ENCODE measurements at regions not wholly inside any gene's neighbourhood (a gene's known extent, or its start where the extent isn't known, plus 50 kb on each side); places are given as distances from the start of the nearest gene placed in this dataset.

DNA sequence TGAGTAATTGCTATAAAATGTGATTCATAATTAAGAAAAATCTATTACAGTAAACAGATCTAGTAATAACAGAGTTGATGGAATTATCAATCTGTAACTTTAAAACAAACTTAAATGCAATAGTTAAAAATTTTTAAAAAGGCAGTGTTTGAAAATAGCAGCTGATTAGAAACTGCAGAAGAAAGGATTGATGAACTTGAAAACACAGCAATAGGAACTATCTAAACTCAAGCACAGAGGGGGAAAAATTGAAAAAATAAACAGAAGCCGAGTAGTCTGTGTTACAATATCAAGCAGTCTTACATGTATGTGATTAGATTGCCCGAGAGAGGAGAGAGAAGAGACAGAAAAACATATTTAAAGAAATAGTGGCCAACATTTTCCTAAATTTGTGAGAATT, 569.0 kb upstream of the B3GALT2 start:
- DNase-seq, result no peak

DNA sequence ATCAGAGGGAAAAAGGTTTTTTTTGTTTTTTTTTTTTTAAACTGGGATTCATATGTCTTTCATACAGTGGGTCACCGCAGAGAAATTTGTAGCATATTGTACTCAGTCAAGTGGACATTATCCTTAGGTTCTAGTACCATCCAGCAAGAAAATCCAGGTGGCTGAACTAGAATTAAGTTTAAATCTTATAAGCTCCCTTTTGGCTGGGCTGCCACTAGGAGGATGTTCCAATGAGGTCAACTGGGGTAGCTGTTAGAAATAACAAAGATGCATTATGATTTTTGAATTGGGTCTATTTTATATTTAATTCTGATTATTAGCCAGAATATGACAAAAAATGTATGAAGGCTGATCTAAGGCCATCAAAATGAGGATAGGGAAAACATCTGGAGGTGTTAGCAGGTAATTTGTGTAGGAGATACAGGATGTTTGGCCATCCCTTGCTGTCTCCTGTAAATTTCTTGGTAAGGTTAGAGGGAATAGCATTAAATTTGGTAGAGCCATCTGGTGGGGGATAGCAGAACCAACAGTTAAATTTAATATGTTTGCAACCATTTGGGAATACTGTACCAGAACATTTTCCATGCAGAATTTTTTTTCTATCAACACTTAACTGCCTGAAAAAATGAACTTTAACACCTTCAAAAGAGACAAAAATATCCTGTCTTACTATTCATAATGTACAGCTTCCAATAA, 568.5 kb upstream of the B3GALT2 start:
- DNase-seq, result no peak

DNA sequence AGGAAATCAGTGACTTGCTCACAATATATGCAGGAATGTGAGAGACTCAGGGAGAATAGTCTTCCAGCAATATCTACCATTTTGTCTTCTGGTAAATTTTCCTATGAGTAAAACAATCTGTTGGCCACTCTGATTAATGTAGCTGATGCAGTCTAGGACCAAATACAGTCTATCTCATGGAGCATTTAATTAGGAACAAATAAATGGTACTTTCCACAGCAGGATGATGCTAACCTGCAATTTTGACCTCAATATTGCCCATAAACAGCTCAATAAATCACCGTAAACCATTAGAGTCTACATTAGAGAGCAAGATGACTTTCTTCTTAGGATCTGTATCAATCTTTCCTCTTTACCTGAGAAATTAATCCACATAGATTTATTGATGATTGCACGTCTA, 567.7 kb upstream of the B3GALT2 start:
- no peak for DNase-seq

DNA sequence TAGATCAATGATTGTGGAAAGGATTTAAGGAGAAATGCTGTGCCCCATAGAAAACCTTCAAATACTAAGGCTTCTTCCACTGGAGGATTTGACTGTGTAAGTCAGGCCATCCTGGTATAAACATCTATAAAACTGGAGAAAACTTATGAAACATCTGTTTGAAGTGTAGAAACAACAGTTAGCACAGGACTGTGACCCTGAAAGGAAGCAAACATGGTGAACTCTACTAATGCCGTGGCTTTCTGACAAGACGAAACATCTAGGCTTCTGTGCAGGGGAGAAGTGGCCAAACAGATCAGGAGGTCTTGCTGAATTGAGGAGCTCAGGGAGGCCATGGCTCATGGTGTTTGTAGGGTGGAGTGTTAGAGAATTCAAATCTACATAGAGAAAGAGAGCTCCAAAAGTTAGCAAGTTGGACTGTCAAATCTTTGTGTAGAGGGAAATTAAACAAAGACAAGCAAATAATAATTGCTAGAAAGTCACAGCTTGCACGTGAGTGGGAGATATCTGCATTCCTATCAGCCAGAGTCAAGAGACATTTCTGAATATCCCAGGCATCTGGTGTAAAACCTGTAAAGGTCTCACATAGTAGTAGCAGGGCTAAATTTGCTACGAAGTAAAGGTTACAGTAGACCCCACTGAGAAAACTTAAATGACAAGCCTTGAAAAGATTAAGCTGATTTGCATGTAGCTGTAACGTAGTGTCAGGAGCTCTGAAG, 566.8 kb upstream of the B3GALT2 start:
- DNase-seq, result no peak

DNA sequence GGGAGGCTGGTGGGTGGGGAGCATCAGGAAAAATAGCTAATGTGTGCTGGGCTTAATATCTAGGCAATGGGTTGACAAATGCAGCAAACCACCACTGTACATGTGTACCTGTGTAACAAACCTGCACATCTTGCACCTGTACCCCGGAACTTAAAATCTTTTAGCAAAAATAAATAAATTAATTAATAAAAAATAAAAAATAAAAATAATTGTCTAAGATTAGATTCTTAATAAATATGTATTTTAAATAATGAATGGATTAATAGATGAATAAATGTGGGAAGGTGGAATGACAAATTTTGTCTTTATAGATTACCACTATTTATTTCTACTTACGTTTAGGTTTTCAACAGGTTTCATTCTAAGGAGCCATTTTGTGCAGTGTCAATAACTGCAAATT, 563.5 kb upstream of the B3GALT2 start:
- no peak for DNase-seq

DNA sequence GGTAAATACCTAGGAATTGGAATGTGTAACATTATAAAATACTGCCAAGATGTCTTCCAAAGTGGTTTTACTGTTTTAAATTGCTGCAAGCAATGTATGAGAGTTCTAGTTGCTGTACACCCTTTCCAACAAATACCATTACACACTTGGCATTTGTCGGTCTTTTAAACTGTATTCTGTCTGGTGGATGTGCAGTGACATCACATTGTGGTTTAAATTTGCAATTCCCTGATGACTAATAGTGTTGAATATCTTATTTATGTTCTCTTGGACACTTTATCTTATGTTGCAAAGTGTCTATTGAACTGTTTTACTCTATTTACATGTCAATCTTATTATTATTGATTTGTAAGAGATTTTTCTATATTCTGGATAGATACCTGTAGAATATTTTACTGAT, 561.2 kb upstream of the B3GALT2 start:
- DNase-seq, result no peak

DNA sequence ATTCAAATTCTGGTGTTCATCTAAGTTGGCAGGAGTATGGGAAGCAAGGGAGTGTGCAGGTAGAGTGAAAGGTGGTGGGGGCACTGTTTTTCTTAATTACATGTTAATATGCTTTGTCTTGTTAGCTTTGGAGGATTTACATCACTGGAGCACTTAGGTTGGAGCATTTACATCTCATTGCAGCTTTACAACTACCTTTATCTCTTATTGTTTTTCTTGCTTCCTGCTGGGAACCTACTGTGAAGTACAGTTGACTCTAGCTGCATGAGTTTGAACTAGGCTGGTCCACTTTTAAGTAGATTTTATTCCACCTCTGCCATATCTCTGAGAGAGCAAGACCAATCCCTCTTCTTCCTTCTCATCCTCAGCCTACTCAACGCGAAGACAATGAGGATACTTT, 554.8 kb upstream of the B3GALT2 start:
- no peak for DNase-seq

DNA sequence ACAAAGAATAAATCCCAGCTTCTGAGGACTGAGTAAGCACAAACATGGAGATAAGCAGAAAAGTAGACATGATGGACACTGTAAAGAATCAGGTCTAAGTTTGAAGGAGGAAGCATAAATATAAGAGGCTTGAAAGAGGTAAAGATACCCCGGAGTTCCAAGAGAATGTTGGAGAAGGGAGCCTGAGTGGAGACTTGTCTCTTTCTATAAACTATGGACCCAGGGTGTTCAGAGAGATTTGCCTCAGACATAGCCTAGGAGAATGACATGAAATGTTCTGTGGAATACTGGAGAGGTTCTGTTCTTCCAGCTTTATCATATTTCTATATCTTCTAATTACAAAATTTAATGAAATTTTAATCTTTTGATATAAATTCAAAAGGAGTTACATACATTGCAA, 554.3 kb upstream of the B3GALT2 start:
- DNase-seq, result no peak

DNA sequence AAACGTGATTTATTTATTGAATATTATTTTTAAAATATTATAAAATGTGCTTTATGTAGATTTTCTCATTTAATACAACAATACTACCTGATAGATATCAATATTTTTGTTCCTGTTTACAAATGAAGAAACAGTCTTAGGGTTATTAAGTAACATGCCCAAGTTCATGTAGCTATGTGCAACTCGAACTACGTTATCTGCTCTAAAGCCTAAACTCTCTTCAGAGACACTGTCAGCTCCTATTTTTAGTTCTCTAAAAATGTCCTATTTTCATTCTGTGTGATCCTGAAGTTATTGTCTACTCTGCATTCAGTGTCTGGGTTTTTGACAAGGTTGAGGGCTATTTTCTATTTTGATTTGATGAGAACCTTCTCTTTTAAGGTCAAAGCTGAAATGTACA, 550.1 kb upstream of the B3GALT2 start:
- no peak for DNase-seq

DNA sequence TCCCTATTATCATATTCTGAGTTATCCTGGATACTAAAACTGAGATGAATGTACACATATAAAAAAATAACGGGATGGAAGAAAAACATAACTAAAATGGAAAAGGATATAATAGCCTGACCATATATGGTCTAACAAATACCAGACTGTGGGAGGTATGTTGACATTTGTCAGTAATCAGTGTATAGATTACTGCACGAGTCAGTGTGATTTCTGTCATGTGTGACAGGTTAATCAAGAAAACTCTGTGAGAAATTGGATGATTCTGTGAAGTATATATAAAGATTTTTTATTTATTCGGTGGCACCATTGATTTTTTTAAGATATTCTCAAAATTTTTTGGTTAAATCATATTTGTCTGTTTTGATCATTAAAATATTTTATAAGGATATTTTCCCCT, 547.3 kb upstream of the B3GALT2 start:
- no peak for DNase-seq

DNA sequence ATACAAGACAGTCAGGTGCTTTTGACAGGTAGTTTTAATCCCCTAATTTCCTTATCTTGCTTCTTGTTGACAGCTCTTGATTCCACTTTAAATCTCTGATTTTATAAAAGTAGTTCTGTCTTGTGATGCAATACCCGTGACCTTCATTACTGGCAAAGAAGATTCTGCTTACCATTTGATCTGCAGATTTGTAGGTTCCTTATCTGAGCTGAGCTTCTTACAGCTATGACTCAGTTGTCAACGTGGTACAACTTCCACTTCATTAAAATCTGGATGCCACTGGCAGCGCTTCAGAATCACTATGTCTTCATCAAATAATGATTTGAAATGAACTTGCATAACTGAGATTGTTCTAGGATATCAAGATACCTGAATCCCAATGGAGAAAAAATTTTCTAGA, 543.6 kb upstream of the B3GALT2 start:
- DNase-seq, result no peak

DNA sequence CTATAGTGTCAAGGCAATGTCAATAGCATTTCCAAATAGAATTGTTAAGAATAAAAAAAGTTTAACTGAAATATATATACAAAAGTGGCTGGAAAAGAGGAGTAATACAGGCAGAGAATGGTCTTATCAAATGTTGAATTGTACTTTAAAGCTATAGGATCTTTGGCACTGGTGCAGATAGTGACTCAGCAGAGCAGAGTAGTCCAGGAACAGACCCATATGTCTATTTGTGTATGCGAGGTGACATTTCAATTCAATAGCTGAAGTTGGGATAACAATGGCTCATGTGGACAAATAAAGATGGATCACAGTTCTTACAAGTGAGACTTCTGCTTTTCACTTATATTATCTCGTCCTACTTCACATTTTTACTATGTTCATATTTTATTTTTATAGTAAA, 543.0 kb upstream of the B3GALT2 start:
- no peak for DNase-seq

DNA sequence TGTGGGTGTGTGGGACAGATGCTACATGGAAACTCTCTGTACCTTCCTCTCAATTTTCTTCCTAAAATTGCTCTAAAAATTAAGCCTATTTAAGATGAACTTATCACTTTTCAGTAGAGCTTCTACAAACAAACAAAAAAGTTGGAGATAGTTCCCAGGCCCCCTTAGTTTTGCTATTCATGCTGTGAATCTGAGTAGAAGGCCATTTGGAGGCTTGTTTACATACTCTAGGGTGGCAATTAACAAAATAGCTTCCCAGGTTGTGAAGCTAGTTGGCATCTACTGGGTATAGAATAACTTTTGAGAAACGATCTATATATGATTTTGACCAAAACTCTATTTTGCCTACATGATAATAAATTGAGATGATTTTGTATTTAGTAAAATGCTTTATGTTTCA, 541.4 kb upstream of the B3GALT2 start:
- no peak for DNase-seq

DNA sequence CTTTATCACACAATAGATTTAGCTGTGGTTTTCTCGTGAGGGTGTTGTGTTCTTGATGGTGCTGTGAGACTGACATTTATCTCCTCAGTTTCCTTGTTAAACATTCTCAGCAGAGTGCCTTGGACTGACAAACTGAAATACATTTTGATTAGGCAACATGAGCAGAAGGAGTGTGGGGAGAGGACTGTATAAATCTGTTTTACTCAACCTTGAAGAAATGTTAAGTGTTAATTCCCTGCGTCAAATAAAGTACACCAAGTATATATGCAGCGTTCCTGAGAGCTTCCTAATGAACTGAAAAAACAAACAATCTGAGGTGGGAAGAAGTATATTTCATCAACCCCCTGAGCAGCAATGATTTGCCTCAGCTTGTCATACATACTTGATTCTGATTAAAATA, 540.3 kb upstream of the B3GALT2 start:
- no peak for DNase-seq

DNA sequence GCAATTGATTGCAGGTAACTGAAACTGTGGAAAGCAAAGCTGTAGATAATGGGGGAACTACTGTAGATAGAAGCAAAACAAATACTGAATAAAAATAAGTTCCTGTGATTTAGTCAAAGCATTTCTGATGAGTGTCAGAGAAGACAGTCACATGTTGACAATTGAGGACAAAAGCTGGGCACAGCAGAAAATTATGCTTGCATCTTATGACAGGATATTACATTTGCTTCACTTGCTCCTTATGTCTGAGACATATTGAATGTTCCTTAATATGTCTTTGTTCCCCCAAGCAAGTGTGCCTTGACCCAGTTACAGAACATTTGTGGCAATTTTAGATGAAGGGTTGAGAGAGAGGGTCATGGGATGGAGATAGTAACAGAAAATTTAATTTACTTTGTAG, 526.0 kb upstream of the B3GALT2 start:
- DNase-seq, result no peak

DNA sequence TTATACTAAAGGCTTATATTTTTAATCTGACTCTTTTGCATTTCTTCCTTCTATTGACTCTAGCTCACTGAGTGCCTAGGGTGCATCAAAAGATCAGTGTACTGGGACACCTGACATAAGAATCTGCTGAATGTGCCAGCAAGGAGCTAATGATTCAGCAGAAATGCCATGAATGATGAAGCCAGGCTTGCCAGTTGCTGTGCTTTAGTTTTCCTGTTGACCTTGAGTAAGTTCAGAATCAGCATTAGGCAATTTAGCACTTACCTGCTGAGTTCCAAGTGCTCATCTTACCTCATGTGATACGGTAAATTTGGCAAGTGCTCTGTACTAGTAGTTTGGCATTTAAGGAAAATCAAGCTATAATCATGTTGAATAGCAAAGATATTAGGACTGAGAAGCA, 523.2 kb upstream of the B3GALT2 start:
- no peak for DNase-seq

DNA sequence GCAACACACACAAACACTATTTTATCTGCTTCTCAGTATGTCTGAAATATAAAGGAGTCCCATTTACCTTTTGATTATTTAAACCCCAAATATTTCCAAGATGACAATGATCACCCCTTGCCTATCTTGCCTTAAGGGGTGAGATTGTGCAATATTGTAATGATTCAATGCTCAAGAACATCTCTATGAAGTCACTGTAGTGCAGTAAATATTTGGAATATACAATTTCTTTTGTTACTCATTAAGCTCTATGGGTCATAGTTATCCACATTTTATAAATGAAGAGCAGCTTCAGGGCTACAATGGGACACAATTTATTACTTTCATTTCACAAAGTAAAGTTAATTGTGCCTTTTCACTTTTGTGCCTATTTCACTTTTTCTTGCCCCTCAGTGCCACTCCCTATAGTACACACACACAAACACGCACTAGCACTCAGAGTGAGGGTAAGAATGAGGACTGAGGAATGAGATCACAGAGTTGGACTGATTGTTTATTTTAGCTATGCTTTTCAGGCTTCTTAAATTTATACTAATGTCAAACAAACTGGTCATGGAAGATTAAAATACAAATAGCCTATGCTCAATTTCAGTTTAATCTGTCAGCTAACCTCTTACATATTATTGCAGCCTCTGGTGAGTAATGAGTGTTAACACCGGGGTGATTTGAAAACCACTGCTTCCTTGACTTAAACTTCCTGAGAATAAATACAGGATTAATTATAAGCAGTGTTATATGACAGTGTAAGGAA, 521.0 kb upstream of the B3GALT2 start:
- no peak for DNase-seq

DNA sequence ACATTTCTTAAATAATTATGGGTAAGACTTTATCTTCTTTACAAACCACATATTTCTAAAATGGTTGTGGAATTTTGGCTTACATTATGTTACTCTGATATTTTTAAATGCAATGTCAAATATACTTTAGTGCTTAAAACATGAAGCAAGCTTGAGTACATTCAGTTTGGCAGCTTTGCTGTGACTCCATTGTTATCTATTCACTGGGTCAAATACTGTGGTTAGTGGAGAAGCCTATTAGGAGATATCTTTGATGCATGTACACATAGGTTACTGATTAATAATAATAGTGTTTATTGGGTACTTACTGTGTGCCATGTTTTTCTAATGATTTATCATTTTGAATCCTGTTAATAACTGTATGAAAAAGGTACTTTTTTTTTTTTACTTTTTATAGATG, 520.4 kb upstream of the B3GALT2 start:
- no peak for DNase-seq

DNA sequence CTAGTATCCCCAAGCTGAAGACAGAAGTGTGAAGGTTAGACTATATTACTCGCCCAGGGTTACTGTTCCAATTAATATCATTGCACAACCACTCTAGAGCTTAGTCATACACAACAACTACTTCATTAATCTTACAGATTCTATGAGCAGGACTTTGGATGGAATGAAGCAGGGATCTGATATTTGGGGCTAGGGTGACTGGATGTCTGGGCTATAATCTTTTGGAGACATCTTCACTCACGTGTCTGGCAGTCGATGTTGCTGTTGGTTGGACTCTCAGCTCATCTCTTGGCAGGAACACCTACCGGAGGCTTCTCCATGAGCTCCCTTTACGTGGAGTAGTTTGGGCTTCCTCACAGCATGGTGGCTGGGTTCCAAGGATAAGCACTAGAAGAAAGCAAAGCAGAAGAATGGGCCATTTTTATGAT, 519.2 kb upstream of the B3GALT2 start:
- no peak for DNase-seq

DNA sequence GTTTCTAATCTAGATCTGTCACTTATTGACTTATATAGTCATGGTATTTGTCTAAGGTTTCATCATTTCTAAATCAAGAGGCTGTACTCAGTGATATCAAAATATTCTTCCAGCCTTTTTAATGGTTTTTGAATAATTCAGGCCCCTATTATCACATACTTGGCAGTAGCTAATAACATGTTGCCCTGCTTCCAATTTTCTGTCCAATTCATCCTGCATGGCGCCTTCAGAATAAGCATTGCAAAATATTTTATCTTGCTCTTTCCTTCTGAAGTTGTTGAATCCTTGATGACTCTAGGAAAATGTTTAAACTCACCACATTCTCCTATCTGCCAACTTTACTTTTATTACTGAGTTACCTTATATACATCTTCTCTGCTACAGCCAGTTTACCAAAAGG, 517.2 kb upstream of the B3GALT2 start:
- DNase-seq, result no peak

DNA sequence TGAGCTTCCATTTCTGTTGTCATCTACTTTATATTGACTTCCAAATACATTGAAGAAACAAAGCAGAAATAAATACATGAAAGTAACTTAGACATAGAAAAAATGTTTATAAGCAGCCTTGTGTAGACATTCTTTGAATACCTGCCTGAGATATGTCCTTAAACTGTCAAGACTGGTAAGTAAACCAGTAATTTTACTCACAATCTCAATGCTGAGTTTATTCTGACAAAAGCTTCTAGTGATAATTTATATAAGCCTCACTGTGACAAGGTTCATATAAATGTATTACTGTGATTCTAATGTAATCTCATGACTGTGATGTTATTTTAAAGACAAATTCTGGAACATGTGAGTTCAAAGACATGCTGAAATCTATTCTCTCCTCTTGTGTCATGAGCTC, 516.7 kb upstream of the B3GALT2 start:
- DNase-seq, result no peak

DNA sequence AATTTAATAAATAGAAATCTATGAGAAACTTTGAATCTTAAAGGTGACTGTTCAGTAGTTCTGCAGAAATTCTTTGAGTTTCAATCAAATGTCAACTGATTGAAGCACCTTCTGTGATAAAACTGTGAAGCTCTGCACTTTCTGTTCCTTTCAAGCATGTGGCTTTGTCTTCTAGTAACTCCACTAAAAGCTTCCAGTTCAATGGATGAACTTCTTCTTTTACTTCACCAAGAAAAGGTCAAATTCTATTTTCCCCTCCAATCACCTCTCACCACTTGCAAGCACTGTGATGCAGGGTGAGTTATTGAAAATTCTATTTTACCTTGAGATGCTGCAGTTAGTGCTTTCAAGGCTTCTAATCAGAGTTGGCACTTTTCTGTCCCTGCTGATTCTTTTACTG, 515.3 kb upstream of the B3GALT2 start:
- DNase-seq, result no peak

Data from amygdala (tissue), 56 donors.